Panc1 (cell line): ENCODE measurements at regions not wholly inside any gene's neighbourhood (a gene's known extent, or its start where the extent isn't known, plus 50 kb on each side); places are given as distances from the start of the nearest gene placed in this dataset.

Experiments used
- SIN3A ChIP-seq: IDR thresholded peaks from 2 replicates; pipeline ENCODE4 v1.6.1; 2012; ENCODE audit warnings: low read depth, mild to moderate bottlenecking, low read length, moderate library complexity, borderline replicate concordance; ENCODE audit not compliant: insufficient read depth
- TF ChIP-seq, protein P1 (sequence below): fragments of 450-650 bp; IDR thresholded peaks from 2 replicates; pipeline ENCODE4 v1.5.1; 2017; ENCODE audit warnings: mild to moderate bottlenecking
- TF ChIP-seq, protein P2 (sequence below), 2 experiments: IDR thresholded peaks; 2 replicates each; pipeline ENCODE4 v1.6.1; 2011 to 2012; ENCODE audit warnings: low read depth in 2 of 2, control low read depth in 1 of 2, low read length in 1 of 2, mild to moderate bottlenecking in 1 of 2, moderate library complexity in 1 of 2; ENCODE audit not compliant: insufficient read depth in 1 of 2

GRCh38 chr12:111081600-111081999, 161.2 kb upstream of the MYL2 start:
- TF ChIP-seq, protein P1, sequence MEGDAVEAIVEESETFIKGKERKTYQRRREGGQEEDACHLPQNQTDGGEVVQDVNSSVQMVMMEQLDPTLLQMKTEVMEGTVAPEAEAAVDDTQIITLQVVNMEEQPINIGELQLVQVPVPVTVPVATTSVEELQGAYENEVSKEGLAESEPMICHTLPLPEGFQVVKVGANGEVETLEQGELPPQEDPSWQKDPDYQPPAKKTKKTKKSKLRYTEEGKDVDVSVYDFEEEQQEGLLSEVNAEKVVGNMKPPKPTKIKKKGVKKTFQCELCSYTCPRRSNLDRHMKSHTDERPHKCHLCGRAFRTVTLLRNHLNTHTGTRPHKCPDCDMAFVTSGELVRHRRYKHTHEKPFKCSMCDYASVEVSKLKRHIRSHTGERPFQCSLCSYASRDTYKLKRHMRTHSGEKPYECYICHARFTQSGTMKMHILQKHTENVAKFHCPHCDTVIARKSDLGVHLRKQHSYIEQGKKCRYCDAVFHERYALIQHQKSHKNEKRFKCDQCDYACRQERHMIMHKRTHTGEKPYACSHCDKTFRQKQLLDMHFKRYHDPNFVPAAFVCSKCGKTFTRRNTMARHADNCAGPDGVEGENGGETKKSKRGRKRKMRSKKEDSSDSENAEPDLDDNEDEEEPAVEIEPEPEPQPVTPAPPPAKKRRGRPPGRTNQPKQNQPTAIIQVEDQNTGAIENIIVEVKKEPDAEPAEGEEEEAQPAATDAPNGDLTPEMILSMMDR: no peak
- TF ChIP-seq SIN3A: no peak
- TF ChIP-seq, protein P2, sequence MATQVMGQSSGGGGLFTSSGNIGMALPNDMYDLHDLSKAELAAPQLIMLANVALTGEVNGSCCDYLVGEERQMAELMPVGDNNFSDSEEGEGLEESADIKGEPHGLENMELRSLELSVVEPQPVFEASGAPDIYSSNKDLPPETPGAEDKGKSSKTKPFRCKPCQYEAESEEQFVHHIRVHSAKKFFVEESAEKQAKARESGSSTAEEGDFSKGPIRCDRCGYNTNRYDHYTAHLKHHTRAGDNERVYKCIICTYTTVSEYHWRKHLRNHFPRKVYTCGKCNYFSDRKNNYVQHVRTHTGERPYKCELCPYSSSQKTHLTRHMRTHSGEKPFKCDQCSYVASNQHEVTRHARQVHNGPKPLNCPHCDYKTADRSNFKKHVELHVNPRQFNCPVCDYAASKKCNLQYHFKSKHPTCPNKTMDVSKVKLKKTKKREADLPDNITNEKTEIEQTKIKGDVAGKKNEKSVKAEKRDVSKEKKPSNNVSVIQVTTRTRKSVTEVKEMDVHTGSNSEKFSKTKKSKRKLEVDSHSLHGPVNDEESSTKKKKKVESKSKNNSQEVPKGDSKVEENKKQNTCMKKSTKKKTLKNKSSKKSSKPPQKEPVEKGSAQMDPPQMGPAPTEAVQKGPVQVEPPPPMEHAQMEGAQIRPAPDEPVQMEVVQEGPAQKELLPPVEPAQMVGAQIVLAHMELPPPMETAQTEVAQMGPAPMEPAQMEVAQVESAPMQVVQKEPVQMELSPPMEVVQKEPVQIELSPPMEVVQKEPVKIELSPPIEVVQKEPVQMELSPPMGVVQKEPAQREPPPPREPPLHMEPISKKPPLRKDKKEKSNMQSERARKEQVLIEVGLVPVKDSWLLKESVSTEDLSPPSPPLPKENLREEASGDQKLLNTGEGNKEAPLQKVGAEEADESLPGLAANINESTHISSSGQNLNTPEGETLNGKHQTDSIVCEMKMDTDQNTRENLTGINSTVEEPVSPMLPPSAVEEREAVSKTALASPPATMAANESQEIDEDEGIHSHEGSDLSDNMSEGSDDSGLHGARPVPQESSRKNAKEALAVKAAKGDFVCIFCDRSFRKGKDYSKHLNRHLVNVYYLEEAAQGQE (IDR thresholded peaks at IDR 0.05; ENCODE audit: insufficient read depth in 1 of 2, low read depth in 2 of 2, low read length in 1 of 2): no peak
